Upper lobe of left lung (tissue), 6 donors: ENCODE measurements at regions not wholly inside any gene's neighbourhood (a gene's known extent, or its start where the extent isn't known, plus 50 kb on each side); places are given as distances from the start of the nearest gene placed in this dataset.

Experiments
- ATAC-seq, 2 donors: fragments of 200-7000 bp; cut with Tn5 transposase; one replicate each; pipeline ENCODE4 v1.9.1; 2022; ENCODE audit warnings: mild to moderate bottlenecking in 2 of 2, moderate library complexity in 2 of 2; ENCODE audit not compliant: low FRiP score in 2 of 2
- DNase-seq, 2 donors: peaks; one replicate each; pipeline ENCODE4 v3.0.0-alpha.2; 2019 to 2020
- H3K27ac ChIP-seq, 4 donors: fragments of 200-600 bp; sonication (generic); one replicate each; pipeline ENCODE4 v1.5.1; 2016 to 2019
- H3K27me3 ChIP-seq, 4 donors: fragments of 200-600 bp; sonication (generic); one replicate each; pipeline ENCODE4 v1.5.1; 2017 to 2019
- H3K36me3 ChIP-seq, 4 donors: fragments of 200-600 bp; sonication (generic); one replicate each; pipeline ENCODE4 v1.5.1; 2016 to 2019
- H3K4me1 ChIP-seq, 4 donors: fragments of 200-600 bp; sonication (generic); one replicate each; pipeline ENCODE4 v1.5.1; 2018 to 2019
- H3K4me3 ChIP-seq, 4 donors: fragments of 200-600 bp; sonication (generic); one replicate each; pipeline ENCODE4 v1.5.1; 2017 to 2019; ENCODE audit warnings: mild to moderate bottlenecking in 2 of 4, moderate library complexity in 1 of 4
- H3K9me3 ChIP-seq, 4 donors: fragments of 200-600 bp; sonication (generic); one replicate each; pipeline ENCODE4 v1.5.1; 2018 to 2019
- EP300 ChIP-seq, 4 donors: sonication (generic); formaldehyde crosslinking; IDR thresholded peaks; one replicate each; pipeline ENCODE4 v1.5.1; 2017; ENCODE audit warnings: antibody characterized with exemption in 4 of 4, control low read depth in 2 of 4
- POLR2A ChIP-seq, 4 donors: fragments of 450-650 bp; IDR thresholded peaks; one replicate each; pipeline ENCODE4 v1.5.1; 2016 to 2017; ENCODE audit warnings: antibody characterized with exemption in 4 of 4, mild to moderate bottlenecking in 2 of 4
- POLR2AphosphoS5 ChIP-seq, 2 donors: sonication (generic); formaldehyde crosslinking; IDR thresholded peaks; one replicate each; pipeline ENCODE4 v1.5.1; 2017; ENCODE audit warnings: antibody characterized with exemption in 2 of 2
- WGBS, 2 donors: methylation state at CpG; one replicate each; pipeline ENCODE4 v1.1.5; 2017 to 2018; 5-methylcytosine and 5-hydroxymethylcytosine counted together
- TF ChIP-seq, protein P1 (sequence below), 6 experiments: fragments of 450-650 bp in 4 of 6; fragments of 200-600 bp in 2 of 6; sonication (generic) in 2 of 6; IDR thresholded peaks; one replicate each; pipeline ENCODE4 v1.5.1; 2016 to 2019; ENCODE audit warnings: antibody characterized with exemption in 6 of 6
- donor health status: DM: no; HTN: no; CAD: no; lungs with moderate emphysema.
- donor health status: DM: no; HTN: yes; CAD: no; lungs with severe emphysema.

DNA sequence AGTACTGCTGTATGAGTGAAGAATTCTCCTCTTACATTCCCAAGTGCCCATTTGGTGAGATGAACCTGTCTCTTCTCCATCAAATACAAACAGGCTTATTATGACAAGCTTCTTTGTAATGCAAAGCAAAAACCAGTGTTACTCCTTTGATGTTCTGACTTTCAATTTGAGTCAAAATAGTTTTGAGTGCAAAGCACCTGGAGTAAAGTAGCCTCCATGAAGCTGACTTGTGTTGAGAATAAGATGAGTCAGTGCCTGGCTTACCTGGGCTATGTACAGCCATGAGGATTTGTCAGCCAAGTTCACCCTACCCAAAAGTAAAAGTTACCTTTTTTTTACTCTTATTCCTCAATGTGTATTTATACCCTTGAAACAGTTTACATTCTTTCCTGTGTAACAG lies 132.5 kb upstream of the FMR1 start:
- no peaks in the 10 kb centered on the region for H3K36me3 ChIP-seq
- no peak for ATAC-seq
- TF ChIP-seq EP300 (IDR thresholded peaks at IDR 0.05) (no peak), POLR2AphosphoS5 (IDR thresholded peaks at IDR 0.05) (no peak), POLR2A (IDR thresholded peaks at IDR 0.05) (no peak)
- TF ChIP-seq, protein P1, sequence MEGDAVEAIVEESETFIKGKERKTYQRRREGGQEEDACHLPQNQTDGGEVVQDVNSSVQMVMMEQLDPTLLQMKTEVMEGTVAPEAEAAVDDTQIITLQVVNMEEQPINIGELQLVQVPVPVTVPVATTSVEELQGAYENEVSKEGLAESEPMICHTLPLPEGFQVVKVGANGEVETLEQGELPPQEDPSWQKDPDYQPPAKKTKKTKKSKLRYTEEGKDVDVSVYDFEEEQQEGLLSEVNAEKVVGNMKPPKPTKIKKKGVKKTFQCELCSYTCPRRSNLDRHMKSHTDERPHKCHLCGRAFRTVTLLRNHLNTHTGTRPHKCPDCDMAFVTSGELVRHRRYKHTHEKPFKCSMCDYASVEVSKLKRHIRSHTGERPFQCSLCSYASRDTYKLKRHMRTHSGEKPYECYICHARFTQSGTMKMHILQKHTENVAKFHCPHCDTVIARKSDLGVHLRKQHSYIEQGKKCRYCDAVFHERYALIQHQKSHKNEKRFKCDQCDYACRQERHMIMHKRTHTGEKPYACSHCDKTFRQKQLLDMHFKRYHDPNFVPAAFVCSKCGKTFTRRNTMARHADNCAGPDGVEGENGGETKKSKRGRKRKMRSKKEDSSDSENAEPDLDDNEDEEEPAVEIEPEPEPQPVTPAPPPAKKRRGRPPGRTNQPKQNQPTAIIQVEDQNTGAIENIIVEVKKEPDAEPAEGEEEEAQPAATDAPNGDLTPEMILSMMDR (IDR thresholded peaks at IDR 0.05) = no peak

DNA sequence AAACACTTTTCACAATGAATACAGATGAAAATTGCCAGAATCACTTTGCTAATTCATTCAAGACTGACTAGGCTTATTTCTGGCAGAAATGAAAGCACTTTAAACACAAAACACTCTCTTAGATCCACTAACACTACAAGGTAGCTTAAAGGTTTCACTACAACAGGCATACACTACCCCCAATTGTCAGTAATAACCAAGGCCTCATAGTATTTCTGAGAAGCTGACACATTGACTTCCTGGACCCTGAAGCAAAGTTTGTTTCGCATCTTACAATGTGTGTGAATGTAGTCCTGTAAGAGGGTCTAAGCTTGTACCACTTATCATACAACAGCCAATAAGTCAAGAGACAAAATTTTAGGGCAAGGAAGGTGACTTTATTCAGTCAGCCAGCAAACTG lies 129.9 kb upstream of the FMR1 start:
- Histone ChIP-seq H3K27me3 (no peaks in the 10 kb centered on the region), H3K9me3 (no peaks in the 10 kb centered on the region), H3K4me3 (no peak overlapping the region), H3K4me1 (no peaks in the 10 kb centered on the region), H3K36me3 (no peaks in the 10 kb centered on the region), H3K27ac (no peak overlapping the region)
- 89 to 100% methylated on average over 1 of the region's 1 CpG for WGBS, 2 donors
- no peak for TF ChIP-seq POLR2AphosphoS5 (IDR thresholded peaks at IDR 0.05)
- TF ChIP-seq POLR2A (IDR thresholded peaks at IDR 0.05) = no peak
- TF ChIP-seq, protein P1 (IDR thresholded peaks at IDR 0.05) = no peak
- DNase-seq (no peak), ATAC-seq (no peak)

More for the DNA sequence above, 132.5 kb upstream of the FMR1 start:
- no peaks in the 10 kb centered on the region for H3K4me1 ChIP-seq
- no peaks in the 10 kb centered on the region for H3K9me3 ChIP-seq
- H3K27me3 ChIP-seq = no peaks in the 10 kb centered on the region
- DNase-seq = no peak
- H3K27ac ChIP-seq = no peak overlapping the region
- H3K4me3 ChIP-seq = no peak overlapping the region

DNA sequence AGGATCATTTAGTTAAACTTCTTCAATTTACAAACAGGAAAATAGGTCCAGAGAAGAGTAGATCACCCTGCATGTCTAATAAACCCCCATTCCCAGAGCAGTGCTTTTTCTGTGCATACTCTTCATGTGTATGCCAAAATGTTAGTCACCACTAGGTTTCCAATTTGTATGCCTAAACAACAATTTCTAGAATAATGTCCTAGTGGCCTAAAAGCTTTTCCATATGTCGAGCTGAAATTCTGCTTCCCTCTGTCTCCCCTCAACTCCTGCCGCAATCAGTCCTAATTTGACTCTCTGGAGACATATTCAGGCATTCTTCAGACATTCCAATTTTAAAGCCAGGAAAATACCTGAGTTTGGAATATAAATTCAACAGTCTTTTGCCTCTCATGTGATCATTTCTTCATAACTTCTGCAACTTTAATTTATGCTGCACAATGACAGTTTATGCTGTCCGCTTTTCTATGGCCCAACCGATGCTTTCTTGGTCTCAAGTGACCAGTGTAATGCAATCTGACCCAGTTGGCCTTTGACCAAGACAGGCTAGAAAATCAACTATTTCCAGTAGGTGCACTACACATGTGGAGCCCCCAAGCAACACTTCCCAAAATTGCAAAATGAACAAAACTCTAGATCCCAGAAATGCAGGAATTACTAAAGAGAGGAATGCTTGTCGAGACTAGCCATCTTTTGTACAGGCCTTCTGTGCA lies 122.9 kb upstream of the FMR1 start:
- Histone ChIP-seq H3K4me1 (no peaks in the 10 kb centered on the region), H3K9me3 (no peaks in the 10 kb centered on the region), H3K27ac (no peak overlapping the region), H3K27me3 (no peaks in the 10 kb centered on the region), H3K36me3 (no peaks in the 10 kb centered on the region), H3K4me3 (no peak overlapping the region)
- ATAC-seq (no peak), DNase-seq (no peak)
- 83 to 90% methylated on average over 5 of the region's 5 CpGs for WGBS, 2 donors
- TF ChIP-seq, protein P1 (IDR thresholded peaks at IDR 0.05) = no peak
- no peak for TF ChIP-seq POLR2A (IDR thresholded peaks at IDR 0.05)

DNA sequence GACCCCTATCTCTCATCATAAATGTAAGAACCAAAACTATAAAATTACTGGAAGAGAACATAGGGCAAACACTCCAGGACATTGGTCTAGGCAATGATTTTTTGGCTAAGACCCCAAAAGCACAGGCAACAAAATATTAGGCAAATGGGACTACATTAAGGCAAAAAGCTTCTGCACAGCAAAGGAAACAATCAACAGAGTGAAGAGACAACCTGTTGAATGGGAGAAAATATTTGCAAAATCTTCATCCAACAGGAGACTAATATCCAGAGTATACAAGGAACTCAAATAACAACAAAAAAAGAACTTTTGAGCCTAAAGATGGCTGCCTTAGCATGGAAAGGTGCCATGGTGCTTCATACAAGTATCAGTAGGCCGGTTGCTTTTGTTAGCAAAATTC lies 111.1 kb upstream of the FMR1 start:
- Histone ChIP-seq H3K36me3 (no peaks in the 10 kb centered on the region), H3K9me3 (peaks cover 0 to 5% (median 0%) of the 10 kb centered on the region in 4 donors), H3K4me3 (no peak overlapping the region), H3K27ac (no peak overlapping the region), H3K27me3 (no peaks in the 10 kb centered on the region), H3K4me1 (no peaks in the 10 kb centered on the region)
- ATAC-seq (no peak), DNase-seq (no peak)
- WGBS, 2 donors = 73 to 86% methylated on average over 1 of the region's 1 CpG
- TF ChIP-seq POLR2AphosphoS5 (IDR thresholded peaks at IDR 0.05) = no peak
- no peak for TF ChIP-seq EP300 (IDR thresholded peaks at IDR 0.05)
- no peak for TF ChIP-seq POLR2A (IDR thresholded peaks at IDR 0.05)
- TF ChIP-seq, protein P1 (IDR thresholded peaks at IDR 0.05) = no peak

DNA sequence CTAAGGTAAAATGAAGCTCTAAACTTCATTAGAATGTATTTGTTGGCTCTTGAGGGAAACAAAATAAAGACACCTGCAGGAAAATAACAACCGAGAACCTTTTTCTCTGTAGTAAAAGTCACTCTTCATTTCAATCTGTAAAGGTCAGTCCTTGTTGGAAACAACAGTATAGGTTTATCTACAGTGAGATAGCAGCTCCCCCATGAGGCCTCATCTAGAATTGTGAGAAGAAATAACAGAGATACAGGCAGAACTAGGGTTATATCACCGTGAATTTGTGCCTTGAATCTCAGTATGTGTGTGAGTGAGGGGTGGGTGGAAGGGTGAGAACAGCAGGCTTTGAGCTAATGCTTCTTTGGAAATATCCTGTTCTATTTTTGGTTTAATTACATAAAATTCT lies 107.8 kb upstream of the FMR1 start:
- peaks cover 0 to 5% (median 0%) of the 10 kb centered on the region in 4 donors for H3K9me3 ChIP-seq
- no peak overlapping the region for H3K4me3 ChIP-seq
- DNase-seq (no peak), ATAC-seq (peak in 1 of 2 donors; percentile 54)
- H3K27me3 ChIP-seq = no peaks in the 10 kb centered on the region
- no peak overlapping the region for H3K27ac ChIP-seq
- TF ChIP-seq POLR2A (IDR thresholded peaks at IDR 0.05) = no peak
- TF ChIP-seq, protein P1 (IDR thresholded peaks at IDR 0.05) = peak in 3 of 6 experiments; percentile 29 to 44 (median 36)
- H3K36me3 ChIP-seq = no peaks in the 10 kb centered on the region
- H3K4me1 ChIP-seq = no peaks in the 10 kb centered on the region
- WGBS, 2 donors = 0 to 21% methylated on average over 2 of the region's 2 CpGs
